SU-DHL-6 (cell line): ENCODE measurements at regions not wholly inside any gene's neighbourhood (a gene's known extent, or its start where the extent isn't known, plus 50 kb on each side); places are given as distances from the start of the nearest gene placed in this dataset.

ENCODE experiments used
- H2AFZ ChIP-seq: fragments of 200-600 bp; sonication (generic); 2 replicates; pipeline ENCODE4 v1.6.1; 2014; ENCODE audit warnings: low read depth, mild to moderate bottlenecking, moderate library complexity, mixed read lengths, antibody characterized with exemption, low read length; ENCODE audit not compliant: severe bottlenecking
- H3F3A ChIP-seq: fragments of 200-600 bp; shearing (Covaris generic); 2 replicates; pipeline ENCODE4 v1.6.0; 2016; ENCODE audit warnings: antibody characterized with exemption, mild to moderate bottlenecking; ENCODE audit not compliant: insufficient read depth
- H3K27ac ChIP-seq: fragments of 200-600 bp; sonication (generic); 2 replicates; pipeline ENCODE4 v1.5.1; 2016; ENCODE audit warnings: low read depth, mild to moderate bottlenecking, low read length, moderate library complexity, mixed read lengths
- H3K27me3 ChIP-seq: fragments of 200-600 bp; sonication (generic), shearing (Covaris generic); 2 replicates; pipeline ENCODE4 v1.6.0; 2014; ENCODE audit warnings: mild to moderate bottlenecking, low read length
- H3K36me3 ChIP-seq: fragments of 200-600 bp; sonication (generic); 2 replicates; pipeline ENCODE4 v1.6.1; 2014; ENCODE audit warnings: mild to moderate bottlenecking, low read length, mixed read lengths
- H3K4me2 ChIP-seq: fragments of 300-600, 200-600 bp; shearing (Covaris generic), sonication (generic); 2 replicates; pipeline ENCODE4 v1.6.0; 2014; ENCODE audit warnings: low read length, low read depth, mild to moderate bottlenecking; ENCODE audit not compliant: poor library complexity, severe bottlenecking
- H3K4me3 ChIP-seq: fragments of 200-600 bp; sonication (generic); 2 replicates; pipeline ENCODE4 v1.5.1; 2014; ENCODE audit warnings: antibody characterized with exemption, low read length, mild to moderate bottlenecking, mixed read lengths; ENCODE audit not compliant: insufficient read depth, poor library complexity, severe bottlenecking
- H3K79me2 ChIP-seq: fragments of 200-600 bp; sonication (generic); 2 replicates; pipeline ENCODE4 v1.6.1; 2014; ENCODE audit warnings: mild to moderate bottlenecking, low read length, moderate library complexity; ENCODE audit not compliant: insufficient read depth
- H3K9ac ChIP-seq: fragments of 200-600 bp; sonication (generic); 2 replicates; pipeline ENCODE4 v1.7.0; 2014; ENCODE audit warnings: mild to moderate bottlenecking, low read length
- H3K9me2 ChIP-seq: fragments of 200-600 bp; sonication (generic); replicated peaks from 2 replicates; pipeline ENCODE4 v1.6.1; 2014; ENCODE audit warnings: low read length; ENCODE audit not compliant: insufficient read depth
- H3K9me3 ChIP-seq: fragments of 200-600 bp; sonication (generic); 2 replicates; pipeline ENCODE4 v1.6.1; 2014; ENCODE audit warnings: low read length, mixed read lengths; ENCODE audit not compliant: insufficient read depth
- H4K20me1 ChIP-seq: fragments of 200-600 bp; sonication (generic); 2 replicates; pipeline ENCODE4 v1.6.1; 2014; ENCODE audit warnings: low read depth, mild to moderate bottlenecking, antibody characterized with exemption, low read length, moderate library complexity, mixed read lengths
- EZH2phosphoT487 ChIP-seq: fragments of 200-600 bp; sonication (generic), shearing (Covaris generic); conservative IDR thresholded peaks from 2 replicates; pipeline ENCODE4 v1.6.1; 2018; ENCODE audit warnings: mild to moderate bottlenecking, antibody characterized with exemption, low read length, moderate library complexity, mixed read lengths
- TF ChIP-seq, protein P1 (sequence below): fragments of 200-600 bp; sonication (generic); IDR thresholded peaks from one replicate; pipeline ENCODE4 v1.5.1; 2017; ENCODE audit warnings: antibody characterized with exemption, mild to moderate bottlenecking, low read length, moderate library complexity; ENCODE audit not compliant: insufficient read depth, poor library complexity, severe bottlenecking

DNA sequence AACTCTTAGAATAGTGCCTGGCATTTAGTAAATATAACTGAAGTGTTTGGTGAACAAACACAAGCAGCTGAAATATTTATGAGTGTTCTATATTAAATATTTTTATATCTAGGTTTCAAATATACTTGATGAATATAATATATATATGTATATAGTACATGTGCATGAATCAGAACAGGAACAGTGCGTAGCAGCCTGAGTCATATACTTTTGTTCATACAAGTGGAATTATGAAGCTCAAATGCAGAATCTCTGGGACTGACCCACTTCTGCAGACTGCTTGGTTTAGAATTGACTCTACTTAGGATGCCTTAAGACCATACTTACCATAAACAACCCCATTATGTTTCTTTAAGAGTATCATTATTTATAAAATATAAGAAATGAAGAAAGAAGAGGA lies 997.8 kb upstream of the RAG2 start:
- no peak overlapping the region for H3K4me2 ChIP-seq

DNA sequence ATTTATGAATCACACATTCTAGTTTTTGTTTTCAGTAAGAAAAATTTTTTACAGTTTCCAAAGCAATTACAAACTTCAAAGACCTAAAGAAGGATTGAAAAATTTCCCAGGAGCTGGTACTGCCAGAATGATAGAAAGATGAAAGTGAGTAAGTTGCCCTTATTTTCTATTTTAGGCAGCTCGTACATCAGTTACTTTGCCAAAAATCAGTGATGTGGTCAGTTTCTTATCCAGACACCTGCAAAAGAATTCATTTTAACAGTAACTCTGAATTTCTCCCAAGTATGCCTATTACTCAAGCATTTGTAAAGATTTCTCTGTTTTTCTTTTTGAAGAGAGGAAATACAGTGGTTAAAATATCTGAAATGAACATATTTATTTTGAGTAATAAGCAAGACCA lies 976.3 kb upstream of the RAG2 start:
- no peaks in the 10 kb centered on the region for H3K79me2 ChIP-seq
- H3F3A ChIP-seq, result no peaks in the 10 kb centered on the region
- no peaks in the 10 kb centered on the region for H4K20me1 ChIP-seq
- H3K4me3 ChIP-seq, result no peak overlapping the region
- H3K9me2 ChIP-seq, result no peaks in the 10 kb centered on the region
- TF ChIP-seq, protein P1, sequence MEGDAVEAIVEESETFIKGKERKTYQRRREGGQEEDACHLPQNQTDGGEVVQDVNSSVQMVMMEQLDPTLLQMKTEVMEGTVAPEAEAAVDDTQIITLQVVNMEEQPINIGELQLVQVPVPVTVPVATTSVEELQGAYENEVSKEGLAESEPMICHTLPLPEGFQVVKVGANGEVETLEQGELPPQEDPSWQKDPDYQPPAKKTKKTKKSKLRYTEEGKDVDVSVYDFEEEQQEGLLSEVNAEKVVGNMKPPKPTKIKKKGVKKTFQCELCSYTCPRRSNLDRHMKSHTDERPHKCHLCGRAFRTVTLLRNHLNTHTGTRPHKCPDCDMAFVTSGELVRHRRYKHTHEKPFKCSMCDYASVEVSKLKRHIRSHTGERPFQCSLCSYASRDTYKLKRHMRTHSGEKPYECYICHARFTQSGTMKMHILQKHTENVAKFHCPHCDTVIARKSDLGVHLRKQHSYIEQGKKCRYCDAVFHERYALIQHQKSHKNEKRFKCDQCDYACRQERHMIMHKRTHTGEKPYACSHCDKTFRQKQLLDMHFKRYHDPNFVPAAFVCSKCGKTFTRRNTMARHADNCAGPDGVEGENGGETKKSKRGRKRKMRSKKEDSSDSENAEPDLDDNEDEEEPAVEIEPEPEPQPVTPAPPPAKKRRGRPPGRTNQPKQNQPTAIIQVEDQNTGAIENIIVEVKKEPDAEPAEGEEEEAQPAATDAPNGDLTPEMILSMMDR, result no peak
- no peak for TF ChIP-seq EZH2phosphoT487
- no peaks in the 10 kb centered on the region for H3K27me3 ChIP-seq
- H2AFZ ChIP-seq, result no peak overlapping the region
- H3K9ac ChIP-seq, result no peak overlapping the region
- H3K27ac ChIP-seq, result no peak overlapping the region
- no peaks in the 10 kb centered on the region for H3K36me3 ChIP-seq
- no peak overlapping the region for H3K4me2 ChIP-seq
- H3K9me3 ChIP-seq, result no peaks in the 10 kb centered on the region

More for the DNA sequence above, 997.8 kb upstream of the RAG2 start:
- Histone ChIP-seq H3K79me2 (no peaks in the 10 kb centered on the region), H3K4me3 (no peak overlapping the region), H3K36me3 (no peaks in the 10 kb centered on the region), H4K20me1 (no peaks in the 10 kb centered on the region), H3K27me3 (no peaks in the 10 kb centered on the region), H3K27ac (no peak overlapping the region), H3K9me2 (no peaks in the 10 kb centered on the region), H3K9me3 (no peaks in the 10 kb centered on the region), H2AFZ (no peak overlapping the region), H3F3A (no peaks in the 10 kb centered on the region), H3K9ac (no peak overlapping the region)
- TF ChIP-seq, protein P1, result no peak
- TF ChIP-seq EZH2phosphoT487, result no peak

DNA sequence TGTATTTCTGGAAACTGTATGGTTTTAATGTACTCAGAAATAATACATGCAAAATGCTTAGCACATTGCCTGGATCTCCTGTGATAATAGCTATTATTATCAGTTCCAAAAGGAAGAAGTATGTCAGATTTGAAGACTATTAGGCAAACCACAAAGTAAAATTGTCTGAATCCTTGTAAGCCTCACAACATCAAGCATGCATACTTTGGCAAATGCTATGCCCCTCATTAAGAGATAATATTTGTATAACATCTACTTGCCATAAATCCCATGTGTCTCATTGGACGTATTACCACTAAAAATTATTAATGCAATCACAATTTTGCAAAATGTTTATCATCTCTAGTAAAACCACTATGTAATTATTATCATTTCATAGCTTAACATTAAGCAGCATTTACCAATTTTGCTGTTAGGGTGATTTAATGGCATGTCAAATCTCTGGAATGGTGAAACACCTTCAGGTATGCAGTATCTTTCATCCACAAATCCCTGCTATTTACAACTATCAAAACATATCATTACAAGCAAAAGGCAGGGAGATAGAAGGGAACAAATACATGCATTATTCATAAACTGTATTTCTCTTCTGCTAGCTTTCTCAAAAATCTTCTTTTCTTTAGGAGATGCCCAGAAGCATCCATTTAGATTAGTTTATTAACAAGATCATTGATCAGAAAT lies 974.6 kb upstream of the RAG2 start:
- Histone ChIP-seq H3K27me3 (no peaks in the 10 kb centered on the region), H3K9me2 (no peaks in the 10 kb centered on the region), H3K79me2 (no peaks in the 10 kb centered on the region), H3K4me2 (no peak overlapping the region), H3K4me3 (no peak overlapping the region), H3K9ac (no peak overlapping the region), H3K27ac (no peak overlapping the region), H2AFZ (no peak overlapping the region), H3K9me3 (no peaks in the 10 kb centered on the region), H3K36me3 (no peaks in the 10 kb centered on the region), H3F3A (no peaks in the 10 kb centered on the region), H4K20me1 (no peaks in the 10 kb centered on the region)
- TF ChIP-seq, protein P1, result no peak
